IPS-NIHi7 (cell line): ENCODE measurements at regions not wholly inside any gene's neighbourhood (a gene's known extent, or its start where the extent isn't known, plus 50 kb on each side); places are given as distances from the start of the nearest gene placed in this dataset.
"Not testable (repeated sequence)": the region's sequence is repeated elsewhere in the genome, so short reads cannot be mapped to it uniquely, and the experiment has no call there.

Experiments used
- DNase-seq: peaks from one replicate; pipeline ENCODE4 v3.0.0; 2012; ENCODE audit warnings: mixed read lengths; ENCODE audit errors: extremely low spot score

DNA sequence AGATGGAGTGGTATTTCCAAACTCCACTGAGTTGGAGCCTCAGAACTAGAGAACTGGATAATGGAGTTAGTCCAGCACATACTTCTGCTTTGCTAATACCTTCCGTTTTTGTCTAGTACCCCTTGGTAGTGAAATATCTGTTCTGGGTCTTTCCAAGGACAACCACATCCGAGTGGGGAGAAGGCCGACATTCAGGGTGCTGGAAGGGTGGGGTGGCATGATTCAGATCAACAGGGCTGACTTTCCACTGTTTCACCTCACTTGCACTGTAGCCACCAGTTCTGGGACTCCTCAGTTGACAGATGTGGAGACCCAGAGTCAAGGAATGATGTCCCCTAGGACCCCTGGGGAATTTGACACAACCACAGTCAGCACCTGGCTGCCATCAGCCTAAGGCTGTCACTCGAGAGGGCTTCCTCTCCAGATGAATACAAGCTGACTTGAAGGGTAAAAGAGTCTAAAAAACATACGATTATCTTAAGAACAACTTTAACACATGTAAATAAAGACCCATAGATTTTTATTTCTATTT, 84.8 kb upstream of the HNF1B start:
- DNase-seq = no peak

DNA sequence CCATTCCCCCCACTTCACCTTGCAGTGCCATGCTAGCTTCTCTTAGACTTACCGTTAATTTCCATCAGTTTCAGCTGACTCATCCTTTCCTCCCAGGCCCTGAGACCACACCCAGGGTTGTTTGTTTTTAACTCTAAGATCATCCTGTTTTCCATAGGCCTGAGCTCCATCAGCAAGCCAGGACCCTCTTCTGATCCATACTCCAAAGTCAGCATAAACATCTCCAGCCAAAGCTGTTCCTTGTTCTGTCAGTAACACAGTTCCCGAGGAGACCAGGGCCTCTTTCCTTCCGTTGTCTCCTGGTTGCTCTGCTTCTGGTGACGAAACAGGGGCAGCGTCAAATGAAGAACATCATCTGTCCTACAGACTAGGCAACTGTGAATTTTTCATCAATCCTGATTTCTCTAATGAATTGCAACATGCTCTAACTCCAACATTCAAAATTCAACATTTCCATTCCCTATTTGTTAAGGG, 83.8 kb upstream of the HNF1B start:
- peak; percentile 26 for DNase-seq

DNA sequence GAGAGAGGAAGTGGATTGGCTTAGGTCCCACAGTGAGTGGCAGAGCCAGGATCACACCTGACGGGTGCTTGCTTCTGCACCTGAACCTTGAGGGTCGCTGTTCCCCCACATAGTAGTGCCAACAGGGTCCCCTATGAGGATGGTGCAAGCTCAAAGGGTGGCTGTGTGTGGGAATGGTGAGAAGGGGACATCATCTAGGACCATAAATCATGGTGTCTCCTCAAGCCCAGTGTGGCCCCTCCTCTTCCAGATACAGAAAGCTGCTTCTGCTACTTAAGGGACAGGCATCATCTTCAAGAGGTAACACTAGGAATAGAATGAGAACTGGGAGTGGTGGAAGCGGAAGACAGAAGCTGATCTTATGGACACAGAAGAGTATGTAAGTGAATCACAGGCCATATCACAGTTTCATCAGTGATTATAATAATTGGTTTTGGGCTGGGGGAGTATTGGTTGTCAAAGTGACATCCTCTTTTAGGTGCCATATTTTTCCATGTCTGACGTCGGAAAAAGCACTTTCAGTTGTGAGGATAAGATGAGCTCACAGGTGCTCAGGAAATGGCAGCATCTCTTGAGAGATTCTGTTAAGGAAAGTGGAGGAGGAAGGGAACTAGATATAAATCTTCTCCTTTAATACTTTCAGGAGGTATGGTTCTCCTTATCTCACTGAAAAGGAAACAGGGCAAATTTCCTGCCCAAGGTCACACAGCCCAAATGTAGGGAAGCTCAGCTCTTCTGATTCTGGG, 83.2 kb upstream of the HNF1B start:
- no peak for DNase-seq

DNA sequence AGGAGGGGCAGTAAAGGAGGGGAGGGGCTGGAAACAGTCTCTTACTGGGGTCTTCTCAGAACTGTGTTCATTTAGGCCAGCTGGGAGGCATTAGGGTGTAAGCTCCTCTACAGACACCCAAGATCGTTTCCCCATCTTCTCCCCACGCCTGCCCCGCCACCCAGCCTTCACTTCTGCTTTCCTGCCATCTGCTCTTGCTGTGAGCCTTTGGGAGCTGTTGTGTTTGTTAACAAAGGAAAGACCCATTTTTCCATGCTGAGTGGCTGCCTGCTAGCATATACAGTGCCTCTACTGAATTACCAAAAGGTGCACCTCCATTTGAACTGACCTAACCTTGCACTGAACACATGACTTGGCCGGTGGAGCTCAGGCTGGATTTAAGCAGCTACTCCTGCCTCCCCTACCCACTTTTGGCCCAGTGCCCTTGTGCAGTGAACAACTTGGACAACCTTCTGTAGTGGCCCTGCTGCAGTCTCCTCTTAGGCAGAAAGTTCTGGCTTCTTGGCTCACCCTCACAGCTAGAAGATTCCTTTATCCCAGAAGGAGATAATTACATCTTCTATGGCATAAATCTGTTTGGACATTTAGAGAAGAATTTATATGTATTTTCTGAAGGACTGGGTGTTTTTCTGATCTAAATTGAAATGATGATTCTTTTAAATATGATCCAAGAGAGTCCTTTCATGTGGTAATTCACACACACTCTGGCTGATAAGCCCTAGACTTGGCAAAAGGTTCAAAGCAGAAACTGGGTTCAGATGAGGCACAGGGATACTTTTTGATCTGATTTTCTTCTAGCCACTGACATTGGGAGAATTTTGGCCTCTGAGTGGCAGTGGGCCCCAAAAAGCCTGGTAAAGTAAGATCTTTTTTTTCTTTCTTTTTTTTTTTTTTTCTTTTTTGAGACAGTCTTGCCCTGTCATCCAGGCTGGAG, 81.9 kb upstream of the HNF1B start:
- no peak for DNase-seq

DNA sequence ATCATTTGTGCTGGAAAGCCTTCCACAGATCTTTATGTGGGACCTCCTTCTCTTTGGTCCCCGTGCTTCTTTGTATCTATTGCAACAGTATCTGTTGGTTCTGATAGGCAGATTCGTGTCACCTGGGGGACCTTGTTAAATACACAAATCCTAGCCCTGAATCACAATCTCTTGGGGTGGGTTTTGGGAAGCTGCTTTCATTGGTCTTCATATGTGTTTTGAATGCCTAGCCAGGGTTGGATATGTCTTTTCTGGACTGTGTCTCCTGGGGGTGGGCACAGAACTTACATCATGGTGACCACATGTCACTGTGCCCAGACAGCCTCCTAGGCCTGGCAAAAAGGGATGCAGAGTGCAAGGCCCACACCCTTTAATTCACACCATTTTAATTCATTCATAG, 81.0 kb upstream of the HNF1B start:
- no peak for DNase-seq

DNA sequence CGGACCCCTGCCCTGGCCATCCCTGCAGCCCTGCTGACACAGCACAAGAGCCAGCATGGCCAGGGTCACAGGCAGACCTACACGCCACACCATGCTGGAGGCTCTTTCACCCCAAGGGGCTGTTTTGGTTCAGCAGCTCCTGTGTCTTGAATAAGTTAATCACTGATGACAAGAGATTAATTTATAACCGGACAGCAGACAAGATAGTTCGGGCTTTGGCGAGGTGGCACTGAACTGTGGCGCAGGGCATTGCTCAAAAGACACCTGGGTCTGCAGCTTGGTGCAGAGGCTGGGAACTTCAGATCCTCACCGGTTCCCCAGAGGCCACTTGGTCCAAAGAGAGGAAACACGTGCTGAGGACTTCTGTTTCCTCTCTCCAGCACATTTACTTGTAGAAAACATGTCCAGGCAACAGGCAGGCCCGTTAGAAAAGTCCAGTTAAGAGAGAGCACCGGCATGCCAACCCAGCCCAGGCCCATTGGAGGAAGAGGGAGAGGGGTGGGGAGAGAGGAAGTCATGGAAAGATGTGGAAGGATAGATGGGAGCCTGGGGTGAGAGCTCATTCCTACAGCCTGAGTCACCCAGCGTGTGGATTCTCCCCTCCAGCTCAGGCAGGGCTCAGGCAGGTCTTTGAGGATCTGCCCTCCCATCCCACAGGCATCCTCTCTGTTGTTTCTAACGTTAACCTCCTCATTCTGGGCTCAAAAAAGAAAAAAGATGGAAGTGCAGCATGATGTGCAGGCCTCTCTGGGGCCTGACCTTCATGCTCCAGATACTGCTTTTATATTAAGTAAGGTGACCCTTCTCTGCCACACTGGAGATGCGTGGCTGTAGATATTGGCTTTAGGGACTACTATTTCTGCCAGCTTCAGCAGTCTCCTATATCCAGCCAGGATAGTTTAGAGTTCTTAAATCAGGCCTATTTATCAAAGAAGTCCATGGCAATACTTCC, 80.0 kb upstream of the HNF1B start:
- peak; percentile 87 for DNase-seq

DNA sequence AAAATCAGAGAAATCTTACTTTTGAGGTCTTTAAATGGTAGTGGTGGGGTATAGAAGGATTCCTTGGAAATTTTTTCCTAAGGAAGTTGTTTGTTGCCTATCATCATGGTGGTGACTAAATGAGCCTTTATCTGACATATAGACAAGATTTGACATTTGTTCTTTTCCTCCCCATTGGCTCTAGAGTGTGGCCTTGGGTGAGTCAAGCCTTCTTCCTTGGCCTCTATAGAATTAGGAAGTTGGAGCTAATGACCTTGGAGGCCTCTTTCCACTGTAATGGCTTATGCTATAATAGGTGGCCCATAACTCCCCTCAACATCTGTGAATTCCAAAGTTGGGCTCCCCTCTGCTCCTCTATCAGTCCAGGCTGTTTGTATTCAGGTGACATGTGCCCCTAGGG, 79.1 kb upstream of the HNF1B start:
- no peak for DNase-seq

DNA sequence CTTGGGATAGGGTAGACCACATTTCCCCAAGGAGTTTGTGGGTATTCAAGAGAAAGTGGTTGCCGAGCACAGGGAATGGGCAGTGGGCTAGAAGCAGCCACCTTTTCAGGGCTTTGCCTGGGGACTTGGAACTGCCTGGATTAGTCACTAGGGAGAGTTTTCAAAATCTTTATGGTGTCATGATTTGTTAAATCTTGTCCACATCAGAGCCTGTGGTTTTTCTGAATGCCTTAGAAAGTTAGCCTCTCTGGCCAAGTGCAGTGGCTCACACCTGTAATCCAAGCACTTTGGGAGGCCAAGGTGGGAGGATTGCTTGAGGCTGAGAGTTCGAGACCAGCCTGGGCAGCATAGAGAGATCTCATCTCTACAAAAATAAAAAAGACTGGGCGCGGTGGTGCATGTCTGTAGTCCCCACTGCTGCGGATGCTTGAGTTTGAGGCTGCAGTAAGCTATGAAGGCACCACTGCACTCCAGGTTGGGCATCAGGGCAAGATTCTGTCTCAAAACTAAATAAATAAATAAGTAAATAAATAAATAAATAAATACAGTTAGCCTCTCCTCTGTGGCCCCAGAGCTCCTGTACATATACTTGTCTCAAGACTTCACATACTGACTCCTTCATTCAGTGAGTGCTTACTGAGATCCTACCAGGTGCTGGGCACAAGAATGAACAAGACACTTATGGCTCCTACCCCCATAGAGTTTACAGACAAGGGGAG, 76.3 kb upstream of the HNF1B start:
- no peak for DNase-seq

DNA sequence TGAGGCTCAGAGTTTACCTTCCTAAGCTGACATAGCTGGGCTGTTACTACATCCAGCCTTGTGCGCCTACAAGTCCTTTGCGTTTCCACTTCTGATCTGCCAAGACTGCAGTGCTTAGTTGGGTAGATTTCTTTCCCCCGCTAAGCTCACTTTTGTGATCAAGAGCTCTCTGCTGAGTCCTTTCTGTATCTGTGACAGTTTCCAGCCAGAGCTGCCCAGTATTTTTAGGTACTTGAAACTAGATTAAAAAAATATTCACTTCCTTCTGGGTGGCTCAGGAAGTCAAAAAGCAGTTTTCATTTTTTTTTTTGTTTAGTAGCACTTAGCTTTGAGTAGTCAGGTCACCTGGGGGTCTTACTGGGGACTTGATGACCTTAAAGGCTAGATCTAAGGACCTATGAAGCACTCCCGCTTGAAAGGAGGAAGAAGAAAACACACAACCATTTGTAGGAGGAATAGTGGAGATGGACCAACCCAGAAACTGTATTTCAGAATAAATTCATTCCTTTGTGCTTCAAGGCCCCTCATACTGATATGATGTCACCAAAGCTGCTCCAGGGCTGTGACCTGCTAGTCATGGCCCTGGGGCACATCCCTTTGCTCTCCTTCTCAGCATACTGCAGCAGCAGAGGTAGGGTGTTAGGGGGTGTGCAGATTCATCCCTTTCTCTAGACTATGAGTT, 75.6 kb upstream of the HNF1B start:
- DNase-seq = no peak

DNA sequence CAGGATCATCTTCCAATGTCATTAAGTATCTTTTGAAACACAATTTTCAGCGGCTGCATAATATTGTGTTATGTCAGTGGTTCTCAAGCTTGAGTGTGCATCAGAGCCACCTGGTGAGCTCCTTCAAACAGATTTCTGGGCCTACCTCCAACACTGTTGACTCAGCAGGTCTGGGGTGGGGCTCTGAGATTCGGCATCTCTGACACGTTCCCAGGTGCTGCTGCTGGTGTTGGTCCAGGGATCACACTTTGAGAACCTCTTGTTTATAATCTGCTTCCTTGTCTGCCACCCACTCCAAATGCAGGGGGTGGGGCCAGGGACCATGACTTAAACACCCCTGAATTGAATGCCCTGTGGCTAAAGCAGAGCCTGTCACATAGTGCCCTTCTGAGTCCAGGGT, 73.8 kb upstream of the HNF1B start:
- no peak for DNase-seq

DNA sequence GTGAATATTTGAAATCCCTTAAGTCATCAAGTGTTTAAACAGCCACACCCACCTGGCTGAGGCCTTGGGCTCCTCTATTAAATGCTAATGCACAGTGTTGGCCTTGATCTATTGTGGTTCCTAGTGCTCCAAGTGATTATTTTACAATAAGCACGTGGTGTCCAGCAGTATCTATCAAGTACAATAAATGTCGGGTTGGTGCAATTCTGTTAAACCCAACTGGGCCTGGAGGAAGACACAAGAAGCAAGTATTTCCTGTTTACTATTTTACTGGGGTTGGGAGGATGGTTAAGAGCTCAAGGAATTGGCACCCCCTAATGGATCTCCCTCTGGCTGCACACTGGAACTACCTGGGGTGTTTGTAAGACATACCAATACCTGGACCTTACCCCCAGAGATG, 72.1 kb upstream of the HNF1B start:
- DNase-seq = no peak

DNA sequence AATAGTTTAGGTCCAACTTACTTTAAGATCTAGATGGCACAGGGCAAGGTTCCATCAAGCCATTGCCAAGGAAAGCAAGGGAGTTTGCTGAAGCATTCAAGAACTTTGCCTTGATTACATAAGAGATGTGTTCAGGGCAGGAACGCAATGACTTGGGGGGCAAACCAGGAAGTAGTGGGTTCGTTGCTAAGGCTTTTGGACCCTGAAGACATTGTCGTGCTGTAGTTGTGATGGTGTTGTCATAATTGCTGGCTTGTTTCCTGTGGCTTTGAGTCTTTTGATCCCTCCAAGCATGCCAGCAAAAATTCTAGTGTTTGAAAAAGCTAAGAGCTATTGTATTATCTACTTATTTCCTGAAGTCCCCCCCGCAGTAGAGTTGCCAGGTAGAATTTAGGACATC, 70.7 kb upstream of the HNF1B start:
- DNase-seq = no peak

DNA sequence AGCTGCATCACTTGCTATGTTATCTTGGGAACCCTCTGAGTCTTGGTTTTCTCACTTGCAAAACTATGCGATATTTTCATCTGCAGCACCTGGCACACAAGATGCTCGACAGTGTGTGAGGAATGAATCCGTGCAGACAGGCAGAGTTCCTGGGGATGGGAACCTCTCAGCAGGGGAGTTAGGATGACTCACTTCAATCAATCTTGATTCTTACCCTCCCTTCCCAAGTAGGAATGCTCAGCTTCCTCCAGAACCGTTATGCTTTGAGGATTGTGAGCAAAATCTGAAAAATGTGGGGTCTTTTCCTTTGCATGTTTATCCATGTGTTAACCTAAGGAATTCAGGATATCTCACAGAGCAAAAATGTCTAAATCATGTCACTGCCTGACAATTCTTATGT, 68.9 kb upstream of the HNF1B start:
- peak; percentile 46 for DNase-seq

DNA sequence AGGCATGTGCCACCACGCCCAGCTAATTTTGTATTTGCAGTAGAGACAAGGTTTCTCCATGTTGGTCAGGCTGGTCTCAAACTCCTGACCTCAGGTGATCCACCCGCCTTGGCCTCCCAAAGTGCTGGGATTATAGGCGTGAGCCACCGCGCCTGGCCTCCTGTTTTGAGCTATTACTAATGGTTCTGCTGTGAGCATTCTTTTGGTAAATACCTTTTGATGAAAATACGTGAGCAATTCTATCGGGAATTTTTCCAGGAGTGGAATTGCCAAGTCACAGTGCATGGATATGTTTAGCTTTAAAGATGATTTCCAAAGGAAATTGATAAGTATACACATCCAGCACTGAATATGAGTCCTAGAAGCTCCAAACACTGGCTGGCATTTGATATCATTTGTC, 64.0 kb upstream of the HNF1B start:
- DNase-seq = not testable (repeated sequence)

DNA sequence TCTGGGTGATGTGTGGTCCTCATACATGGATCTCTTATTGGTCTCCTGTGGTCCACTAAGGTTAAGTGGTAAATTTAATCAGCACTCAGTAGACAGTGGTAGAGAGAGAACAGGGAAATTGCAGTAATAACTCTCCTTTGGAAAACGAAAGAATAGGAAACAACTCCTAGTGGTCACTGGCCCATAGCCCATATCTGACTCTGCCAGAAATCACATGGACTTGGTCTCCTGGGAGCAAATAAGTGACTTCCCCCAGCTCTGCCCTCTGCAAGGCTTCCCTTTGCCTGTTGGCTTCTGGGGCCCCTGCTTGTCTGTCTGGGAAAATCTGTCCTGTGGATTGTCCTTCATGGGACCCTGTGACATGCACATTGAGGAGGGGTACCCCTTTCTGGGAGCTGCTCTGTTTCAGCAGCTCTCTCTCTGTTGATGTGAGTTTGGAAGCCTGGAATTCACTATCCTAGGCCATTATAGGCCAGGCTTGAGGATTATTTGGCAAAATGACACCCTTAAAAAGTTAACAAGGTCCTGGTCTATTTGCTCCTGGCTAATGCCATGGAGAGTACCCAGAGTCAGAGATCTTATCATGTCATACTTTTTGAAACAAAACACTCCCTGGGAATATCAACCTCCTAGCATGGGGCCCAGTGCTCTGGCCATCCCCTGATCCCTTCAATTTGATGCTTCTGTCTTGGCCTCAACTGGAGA, 58.0 kb upstream of the HNF1B start:
- no peak for DNase-seq

DNA sequence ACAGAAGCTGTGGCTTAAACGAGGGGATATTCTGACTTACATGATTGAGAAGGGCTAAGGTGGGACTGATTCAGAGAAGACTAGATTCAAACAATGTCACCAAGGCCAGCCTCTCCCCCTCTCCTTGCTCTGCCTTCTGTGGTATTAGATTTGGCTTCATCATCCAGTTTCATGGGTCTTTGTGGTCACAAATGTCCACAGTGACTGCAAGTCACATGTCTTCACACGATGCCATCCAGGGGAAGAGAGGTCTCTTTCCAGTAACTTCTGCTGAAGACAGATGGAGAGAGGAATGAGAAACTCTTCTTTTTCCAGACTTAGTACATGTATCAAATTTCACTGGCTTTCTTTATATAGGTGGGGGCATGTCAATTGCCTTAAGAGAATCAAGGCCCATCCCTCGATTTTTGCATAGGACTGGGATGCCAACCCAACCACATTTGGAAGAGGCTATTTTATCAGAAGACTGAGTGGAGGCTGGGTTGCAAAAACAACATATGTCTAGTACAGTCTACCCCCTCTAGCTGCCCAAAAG, 57.3 kb upstream of the HNF1B start:
- DNase-seq = no peak

DNA sequence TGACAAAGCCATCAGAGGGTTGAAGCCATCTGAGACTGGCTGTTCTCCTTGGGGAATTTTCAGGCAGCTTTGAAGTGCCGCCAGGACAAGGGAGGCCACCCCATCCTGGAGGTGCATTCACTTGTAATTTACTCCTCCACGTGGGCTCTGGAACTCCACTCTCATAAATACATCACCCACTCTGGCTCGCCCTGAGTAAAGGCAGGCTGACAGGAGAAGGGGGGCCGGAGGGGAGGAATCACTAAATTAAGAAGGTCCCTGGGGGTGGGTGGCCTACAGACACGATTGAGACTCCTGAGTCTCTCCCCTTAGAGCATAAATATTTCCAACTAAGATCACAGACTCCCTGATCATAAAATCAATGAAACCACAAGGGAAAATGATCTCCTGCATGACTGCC, 56.3 kb upstream of the HNF1B start:
- DNase-seq = no peak

DNA sequence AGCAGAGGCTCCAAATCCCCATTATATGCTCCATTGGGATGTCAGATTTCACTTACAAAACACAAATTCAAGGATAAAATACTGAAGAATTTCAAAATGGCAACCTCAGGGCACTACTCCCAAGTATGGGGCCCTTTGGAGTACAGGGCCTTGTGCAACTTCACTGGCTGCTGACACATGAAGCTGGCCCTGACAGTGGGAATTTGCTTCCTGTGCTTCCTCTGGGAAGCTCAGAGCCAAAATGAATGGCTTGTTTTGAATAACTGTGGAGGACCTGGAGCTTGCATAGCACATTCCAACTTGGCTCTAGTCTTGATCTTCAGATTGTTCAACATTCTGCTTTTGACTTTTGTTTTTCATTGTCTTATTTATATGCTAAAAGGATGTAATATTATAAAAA, 52.3 kb upstream of the HNF1B start:
- DNase-seq = no peak

DNA sequence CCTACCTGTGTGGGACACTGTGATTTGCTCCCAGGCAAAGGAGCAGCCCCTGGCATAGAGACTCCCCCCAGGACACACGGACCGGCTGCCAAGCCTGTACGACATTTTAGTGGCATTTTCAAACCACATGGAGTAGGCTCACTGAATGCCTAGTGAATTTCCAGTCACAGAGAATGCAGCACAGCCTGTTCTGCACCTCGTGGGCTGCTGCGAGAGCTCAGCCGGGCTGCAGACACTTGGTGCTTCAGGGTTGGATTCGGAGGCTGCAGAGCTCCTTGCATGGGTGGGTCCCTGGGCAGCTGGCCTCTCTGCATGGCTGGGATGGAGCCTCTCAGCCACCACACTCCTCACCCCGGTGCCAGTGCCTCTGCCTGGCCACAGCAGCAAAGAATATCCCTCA, 51.2 kb upstream of the HNF1B start:
- no peak for DNase-seq
